GM06990 (cell line): ENCODE measurements at regions not wholly inside any gene's neighbourhood (a gene's known extent, or its start where the extent isn't known, plus 50 kb on each side); places are given as distances from the start of the nearest gene placed in this dataset.

Source experiments
- DNase-seq: peaks from one replicate; pipeline ENCODE4 v3.0.0-alpha.2; 2011; ENCODE audit not compliant: insufficient read length; ENCODE audit errors: extremely low read depth
- H3K27me3 ChIP-seq: replicated peaks from 2 replicates; pipeline ENCODE4 v1.6.0; 2011; ENCODE audit warnings: low read length; ENCODE audit not compliant: control insufficient read depth, insufficient read depth
- H3K36me3 ChIP-seq: 2 replicates; pipeline ENCODE4 v1.5.1; 2011; ENCODE audit warnings: low read length; ENCODE audit not compliant: control insufficient read depth, insufficient read depth
- H3K4me3 ChIP-seq: replicated peaks from 2 replicates; pipeline ENCODE4 v1.5.1; 2011; ENCODE audit warnings: low read depth, mild to moderate bottlenecking, control low read depth, low read length
- CTCF ChIP-seq: IDR thresholded peaks from 2 replicates; pipeline ENCODE4 v1.5.1; 2011; ENCODE audit warnings: low read length, control low read depth, mild to moderate bottlenecking, inconsistent platforms; ENCODE audit not compliant: insufficient read depth, poor library complexity, severe bottlenecking

DNA sequence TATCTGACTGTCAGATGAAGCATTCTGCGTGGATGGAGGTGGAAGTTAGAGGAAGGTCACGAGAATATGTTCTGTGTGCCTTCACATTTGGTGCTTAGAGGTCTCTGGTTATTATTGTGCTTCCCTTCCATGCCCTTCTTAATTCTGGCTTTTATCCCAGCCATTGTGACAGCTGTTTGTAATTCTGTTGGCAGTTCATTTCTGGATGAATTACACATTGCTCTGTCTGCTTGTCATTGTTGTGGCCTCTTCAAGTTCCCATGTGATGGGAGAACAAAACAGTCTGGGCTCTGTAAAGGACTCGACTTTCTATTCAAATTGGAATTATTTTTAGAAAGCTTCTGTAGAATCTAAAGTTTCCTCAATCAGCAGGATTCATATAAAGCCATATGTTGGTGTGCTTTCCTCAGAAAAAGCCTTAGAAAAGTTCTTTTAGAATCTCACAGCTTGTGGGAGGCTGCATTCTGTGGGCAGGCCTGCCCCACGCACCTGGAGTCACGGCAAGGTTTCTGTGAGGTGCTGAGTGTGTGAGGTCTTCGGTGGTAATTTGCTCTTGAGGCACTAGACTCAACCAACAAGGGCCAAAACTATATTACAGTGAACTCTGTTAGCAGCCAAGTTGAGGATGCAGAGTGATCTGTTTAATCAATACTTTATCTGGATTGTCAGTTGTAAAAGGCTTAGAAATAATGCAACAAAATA is 397.4 kb upstream of the AZI2 start:
- no peak for DNase-seq
- no peak for TF ChIP-seq CTCF
- no peaks in the 10 kb centered on the region for H3K36me3 ChIP-seq
- H3K4me3 ChIP-seq = no peak overlapping the region
- H3K27me3 ChIP-seq = no peaks in the 10 kb centered on the region

DNA sequence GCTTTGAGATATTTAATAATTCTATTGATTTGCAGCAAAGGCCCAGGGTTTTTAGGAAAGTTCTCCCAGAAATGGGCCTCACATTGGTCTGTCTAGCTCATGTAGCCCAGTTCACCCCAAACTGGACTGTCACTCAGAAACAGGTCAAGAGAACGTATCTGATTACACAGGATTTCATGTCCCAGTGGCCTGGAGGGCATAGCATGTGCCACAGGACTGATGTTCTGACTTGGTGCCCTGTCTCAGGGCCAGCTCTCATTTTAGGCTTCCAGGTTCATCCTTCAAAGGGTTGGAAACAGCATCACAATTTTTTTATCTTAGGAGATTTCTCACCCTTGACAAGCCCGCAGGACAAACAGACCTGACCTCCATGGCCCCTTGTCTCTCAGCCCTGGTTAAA is 398.4 kb upstream of the AZI2 start:
- DNase-seq = no peak
- no peak overlapping the region for H3K4me3 ChIP-seq
- H3K27me3 ChIP-seq = no peaks in the 10 kb centered on the region
- H3K36me3 ChIP-seq = no peaks in the 10 kb centered on the region
- no peak for TF ChIP-seq CTCF

GRCh38 chr3:28751864-28752263 is 403.2 kb upstream of the AZI2 start:
- H3K36me3 ChIP-seq = no peaks in the 10 kb centered on the region
- no peaks in the 10 kb centered on the region for H3K27me3 ChIP-seq
- DNase-seq = no peak
- H3K4me3 ChIP-seq = no peak overlapping the region
- no peak for TF ChIP-seq CTCF

GRCh38 chr3:28752290-28752689 is 403.7 kb upstream of the AZI2 start:
- H3K36me3 ChIP-seq = no peaks in the 10 kb centered on the region
- no peak for TF ChIP-seq CTCF

GRCh38 chr3:28756056-28756455 is 407.4 kb upstream of the AZI2 start:
- no peak for TF ChIP-seq CTCF
- Histone ChIP-seq H3K36me3 (no peaks in the 10 kb centered on the region), H3K27me3 (no peaks in the 10 kb centered on the region), H3K4me3 (no peak overlapping the region)
- DNase-seq = no peak

More at GRCh38 chr3:28752290-28752689, 403.7 kb upstream of the AZI2 start:
- Histone ChIP-seq H3K4me3 (no peak overlapping the region), H3K27me3 (no peaks in the 10 kb centered on the region)
- no peak for DNase-seq

DNA sequence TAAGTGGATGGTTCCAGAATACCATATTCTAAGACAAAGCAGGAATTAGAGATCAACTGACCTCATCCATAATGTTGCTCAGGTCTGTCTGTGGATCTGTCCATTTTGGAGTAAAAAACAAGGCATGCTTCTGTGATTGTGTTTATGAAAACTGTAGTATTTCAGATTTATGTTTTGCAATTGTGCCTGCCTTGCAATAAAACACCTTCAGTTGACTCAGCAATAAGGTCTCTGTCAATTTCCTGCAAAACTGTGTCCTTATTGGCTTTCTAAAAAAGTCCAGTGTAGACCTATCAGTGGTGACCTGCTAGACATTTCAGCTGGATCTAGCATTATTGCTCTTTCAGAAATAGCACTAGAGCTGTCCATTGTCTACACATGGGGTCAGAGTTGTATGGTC is 409.5 kb upstream of the AZI2 start:
- Histone ChIP-seq H3K36me3 (no peaks in the 10 kb centered on the region), H3K4me3 (no peak overlapping the region), H3K27me3 (no peaks in the 10 kb centered on the region)
- no peak for TF ChIP-seq CTCF
- DNase-seq = no peak
